ENCODE measurements at regions not wholly inside any gene's neighbourhood (a gene's known extent, or its start where the extent isn't known, plus 50 kb on each side); places are given as distances from the start of the nearest gene placed in this dataset.

DNA sequence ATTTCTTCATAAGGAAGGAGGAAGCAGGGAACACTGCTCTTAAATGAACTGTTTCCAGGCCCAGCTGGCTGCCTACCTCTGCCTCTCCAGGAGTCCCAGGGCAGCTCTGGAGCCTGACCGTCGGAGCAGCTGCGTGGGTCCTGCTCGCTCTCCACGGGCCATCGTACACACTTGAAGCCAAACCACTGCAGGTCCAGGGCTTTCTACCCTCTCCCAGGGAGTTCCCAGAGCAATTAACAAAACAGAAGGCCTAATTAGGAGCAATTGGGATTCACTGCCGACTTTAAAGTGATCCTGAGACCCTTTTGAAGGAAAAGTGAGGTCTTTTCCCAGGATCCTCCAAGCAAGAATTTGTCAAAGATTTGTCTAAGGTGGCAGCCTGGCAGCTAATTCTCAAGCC is 76.9 kb downstream of the OTX2 start:
- no peak for TF ChIP-seq CTCF (IDR thresholded peaks at IDR 0.05)
- no peak for TF ChIP-seq POLR2A (IDR thresholded peaks at IDR 0.05)

Measured in thyroid gland (tissue), 4 donors.